GM23338 (cell line): ENCODE measurements at regions not wholly inside any gene's neighbourhood (a gene's known extent, or its start where the extent isn't known, plus 50 kb on each side); places are given as distances from the start of the nearest gene placed in this dataset.

Source experiments
- ATAC-seq: fragments of 200-7000 bp; cut with Tn5 transposase; 3 replicates; pipeline ENCODE4 v1.9.1; 2020
- DNase-seq: peaks from one replicate; pipeline ENCODE4 v3.0.0-alpha.2; 2015; ENCODE audit warnings: low spot score
- H2AFZ ChIP-seq: fragments of 200-600 bp; sonication (generic); 2 replicates; pipeline ENCODE4 v1.8.0; 2016; ENCODE audit warnings: antibody characterized with exemption, mild to moderate bottlenecking, moderate library complexity
- H3F3A ChIP-seq: fragments of 200-600 bp; sonication (generic); replicated peaks from 2 replicates; pipeline ENCODE4 v1.8.0; 2017; ENCODE audit warnings: antibody characterized with exemption, mixed run types, low read depth
- H3K27ac ChIP-seq: fragments of 200-600 bp; sonication (generic); 2 replicates; pipeline ENCODE4 v1.6.1; 2016; ENCODE audit warnings: low read depth
- H3K27me3 ChIP-seq: fragments of 200-600 bp; sonication (generic); 2 replicates; pipeline ENCODE4 v1.8.0; 2016; ENCODE audit warnings: mild to moderate bottlenecking, mixed run types, moderate library complexity; ENCODE audit not compliant: insufficient read depth
- H3K36me3 ChIP-seq: fragments of 200-600 bp; sonication (generic); 2 replicates; pipeline ENCODE4 v1.8.0; 2016; ENCODE audit warnings: mild to moderate bottlenecking; ENCODE audit not compliant: insufficient read depth
- H3K4me1 ChIP-seq: fragments of 200-600 bp; sonication (generic); 2 replicates; pipeline ENCODE4 v1.8.0; 2016; ENCODE audit warnings: mild to moderate bottlenecking, moderate library complexity; ENCODE audit not compliant: insufficient read depth
- H3K4me2 ChIP-seq: fragments of 200-600 bp; sonication (generic); 2 replicates; pipeline ENCODE4 v1.7.1; 2017; ENCODE audit warnings: mixed run types
- H3K4me3 ChIP-seq: fragments of 200-600 bp; sonication (generic); 2 replicates; pipeline ENCODE4 v1.6.1; 2016; ENCODE audit warnings: mixed run types
- H3K79me2 ChIP-seq: fragments of 200-600 bp; sonication (generic); replicated peaks from 2 replicates; pipeline ENCODE4 v1.8.0; 2017; ENCODE audit warnings: mild to moderate bottlenecking; ENCODE audit not compliant: insufficient read depth
- H3K9me2 ChIP-seq: fragments of 200-600 bp; sonication (generic); 2 replicates; pipeline ENCODE4 v1.8.0; 2017; ENCODE audit not compliant: insufficient read depth
- H4K20me1 ChIP-seq: fragments of 200-600 bp; sonication (generic); replicated peaks from 2 replicates; pipeline ENCODE4 v1.8.0; 2017; ENCODE audit warnings: mild to moderate bottlenecking; ENCODE audit not compliant: insufficient read depth
- H3K27ac Mint-ChIP-seq: 2 replicates; pipeline ENCODE4 v1.8.0; 2020; ENCODE audit warnings: inconsistent platforms, mild to moderate bottlenecking, moderate library complexity, mixed read lengths
- H3K27me3 Mint-ChIP-seq: 3 replicates; pipeline ENCODE4 v1.8.0; 2022; ENCODE audit warnings: low read depth, mild to moderate bottlenecking, moderate library complexity, mixed read lengths, inconsistent platforms; ENCODE audit not compliant: insufficient read depth, poor library complexity
- H3K36me3 Mint-ChIP-seq: 3 replicates; pipeline ENCODE4 v1.8.0; 2021; ENCODE audit warnings: low read depth, mild to moderate bottlenecking, inconsistent platforms, moderate library complexity, mixed read lengths
- H3K4me1 Mint-ChIP-seq: 3 replicates; pipeline ENCODE4 v1.8.0; 2020; ENCODE audit warnings: mild to moderate bottlenecking, inconsistent platforms, mixed read lengths
- H3K4me3 Mint-ChIP-seq: 3 replicates; pipeline ENCODE4 v1.8.0; 2021; ENCODE audit warnings: moderate library complexity, mild to moderate bottlenecking, inconsistent platforms, mixed read lengths
- H3K9me3 Mint-ChIP-seq: 3 replicates; pipeline ENCODE4 v1.8.0; 2020; ENCODE audit warnings: moderate library complexity, mild to moderate bottlenecking, inconsistent platforms, mixed read lengths
- CREB1 ChIP-seq: fragments of 250-450 bp; sonication (Bioruptor Pico); IDR thresholded peaks from 2 replicates; pipeline ENCODE4 v1.5.0; 2020; ENCODE audit warnings: low read depth, mild to moderate bottlenecking, moderate library complexity
- EZH2phosphoT487 ChIP-seq: fragments of 200-600 bp; sonication (generic); IDR thresholded peaks from one replicate; pipeline ENCODE4 v1.8.1; 2018; ENCODE audit warnings: antibody characterized with exemption; ENCODE audit not compliant: unreplicated experiment
- NANOG ChIP-seq: IDR thresholded peaks from 2 replicates; pipeline ENCODE4 v1.6.1; 2016; ENCODE audit warnings: antibody characterized with exemption, borderline replicate concordance
- POLR2AphosphoS5 ChIP-seq: IDR thresholded peaks from 2 replicates; pipeline ENCODE4 v1.6.1; 2016; ENCODE audit warnings: antibody characterized with exemption, low read depth
- STAT1 ChIP-seq: IDR thresholded peaks from one replicate; pipeline ENCODE4 v1.6.1; 2016; ENCODE audit warnings: antibody characterized with exemption; ENCODE audit not compliant: unreplicated experiment
- ZNF114 ChIP-seq: fragments of 250-450 bp; sonication (Bioruptor Pico); IDR thresholded peaks from 2 replicates; pipeline ENCODE4 v1.5.0; 2020; ENCODE audit warnings: mild to moderate bottlenecking, moderate library complexity
- ZNF331 ChIP-seq: fragments of 250-450 bp; sonication (Bioruptor Pico); IDR thresholded peaks from 2 replicates; pipeline ENCODE4 v1.5.0; 2020; ENCODE audit warnings: low read depth, mild to moderate bottlenecking, moderate library complexity
- TF ChIP-seq, protein P1 (sequence below): IDR thresholded peaks from one replicate; pipeline ENCODE4 v1.6.1; 2018; ENCODE audit warnings: antibody characterized with exemption; ENCODE audit not compliant: unreplicated experiment
- TF ChIP-seq, protein P2 (sequence below), 2 experiments: fragments of 200-600 bp in 1 of 2; sonication (generic) in 1 of 2; conservative IDR thresholded peaks; 2 replicates each; pipeline versions ENCODE4 v1.5.1 to v1.6.1; 2016 to 2017; ENCODE audit warnings: antibody characterized with exemption in 2 of 2, low read depth in 2 of 2, mild to moderate bottlenecking in 2 of 2, moderate library complexity in 1 of 2

DNA sequence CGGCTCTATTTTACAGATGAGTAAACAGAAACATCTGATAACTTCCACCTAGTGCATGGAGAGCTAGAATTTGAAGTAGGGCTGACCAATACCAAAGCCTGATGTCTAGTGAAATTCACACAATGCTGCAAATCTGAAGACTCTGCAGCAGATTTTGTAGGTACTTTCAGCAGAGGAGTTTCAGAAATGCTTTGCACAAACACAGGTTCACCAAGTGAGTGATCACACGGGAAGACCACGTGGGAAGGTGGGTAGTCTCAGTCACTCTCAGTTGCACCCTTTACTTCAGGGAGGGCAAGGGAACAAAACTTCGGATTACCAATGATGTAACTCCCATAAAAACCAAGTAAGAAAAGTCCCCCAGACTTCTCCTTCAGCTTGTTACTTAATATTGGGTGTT is 63.3 kb upstream of the DAAM1 start:
- Histone ChIP-seq H4K20me1 (no peaks in the 10 kb centered on the region), H3K27me3 (no peaks in the 10 kb centered on the region), H3K4me1 (no peaks in the 10 kb centered on the region), H3F3A (no peaks in the 10 kb centered on the region), H3K27ac (no peak overlapping the region), H3K4me2 (no peak overlapping the region), H3K9me2 (no peaks in the 10 kb centered on the region), H2AFZ (no peak overlapping the region), H3K79me2 (no peaks in the 10 kb centered on the region), H3K4me3 (no peak overlapping the region), H3K36me3 (no peaks in the 10 kb centered on the region)
- Mint-ChIP-seq H3K4me1 (no peaks in the 10 kb centered on the region), H3K9me3 (no peaks in the 10 kb centered on the region), H3K4me3 (no peak overlapping the region), H3K27me3 (no peaks in the 10 kb centered on the region), H3K36me3 (no peaks in the 10 kb centered on the region), H3K27ac (no peak overlapping the region)
- ATAC-seq (no peak), DNase-seq (no peak)
- TF ChIP-seq, protein P1, sequence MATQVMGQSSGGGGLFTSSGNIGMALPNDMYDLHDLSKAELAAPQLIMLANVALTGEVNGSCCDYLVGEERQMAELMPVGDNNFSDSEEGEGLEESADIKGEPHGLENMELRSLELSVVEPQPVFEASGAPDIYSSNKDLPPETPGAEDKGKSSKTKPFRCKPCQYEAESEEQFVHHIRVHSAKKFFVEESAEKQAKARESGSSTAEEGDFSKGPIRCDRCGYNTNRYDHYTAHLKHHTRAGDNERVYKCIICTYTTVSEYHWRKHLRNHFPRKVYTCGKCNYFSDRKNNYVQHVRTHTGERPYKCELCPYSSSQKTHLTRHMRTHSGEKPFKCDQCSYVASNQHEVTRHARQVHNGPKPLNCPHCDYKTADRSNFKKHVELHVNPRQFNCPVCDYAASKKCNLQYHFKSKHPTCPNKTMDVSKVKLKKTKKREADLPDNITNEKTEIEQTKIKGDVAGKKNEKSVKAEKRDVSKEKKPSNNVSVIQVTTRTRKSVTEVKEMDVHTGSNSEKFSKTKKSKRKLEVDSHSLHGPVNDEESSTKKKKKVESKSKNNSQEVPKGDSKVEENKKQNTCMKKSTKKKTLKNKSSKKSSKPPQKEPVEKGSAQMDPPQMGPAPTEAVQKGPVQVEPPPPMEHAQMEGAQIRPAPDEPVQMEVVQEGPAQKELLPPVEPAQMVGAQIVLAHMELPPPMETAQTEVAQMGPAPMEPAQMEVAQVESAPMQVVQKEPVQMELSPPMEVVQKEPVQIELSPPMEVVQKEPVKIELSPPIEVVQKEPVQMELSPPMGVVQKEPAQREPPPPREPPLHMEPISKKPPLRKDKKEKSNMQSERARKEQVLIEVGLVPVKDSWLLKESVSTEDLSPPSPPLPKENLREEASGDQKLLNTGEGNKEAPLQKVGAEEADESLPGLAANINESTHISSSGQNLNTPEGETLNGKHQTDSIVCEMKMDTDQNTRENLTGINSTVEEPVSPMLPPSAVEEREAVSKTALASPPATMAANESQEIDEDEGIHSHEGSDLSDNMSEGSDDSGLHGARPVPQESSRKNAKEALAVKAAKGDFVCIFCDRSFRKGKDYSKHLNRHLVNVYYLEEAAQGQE = no peak
- TF ChIP-seq POLR2AphosphoS5 (no peak), EZH2phosphoT487 (no peak), NANOG (no peak), ZNF331 (no peak), STAT1 (no peak), ZNF114 (CRISPR knock-in tag) (no peak)

DNA sequence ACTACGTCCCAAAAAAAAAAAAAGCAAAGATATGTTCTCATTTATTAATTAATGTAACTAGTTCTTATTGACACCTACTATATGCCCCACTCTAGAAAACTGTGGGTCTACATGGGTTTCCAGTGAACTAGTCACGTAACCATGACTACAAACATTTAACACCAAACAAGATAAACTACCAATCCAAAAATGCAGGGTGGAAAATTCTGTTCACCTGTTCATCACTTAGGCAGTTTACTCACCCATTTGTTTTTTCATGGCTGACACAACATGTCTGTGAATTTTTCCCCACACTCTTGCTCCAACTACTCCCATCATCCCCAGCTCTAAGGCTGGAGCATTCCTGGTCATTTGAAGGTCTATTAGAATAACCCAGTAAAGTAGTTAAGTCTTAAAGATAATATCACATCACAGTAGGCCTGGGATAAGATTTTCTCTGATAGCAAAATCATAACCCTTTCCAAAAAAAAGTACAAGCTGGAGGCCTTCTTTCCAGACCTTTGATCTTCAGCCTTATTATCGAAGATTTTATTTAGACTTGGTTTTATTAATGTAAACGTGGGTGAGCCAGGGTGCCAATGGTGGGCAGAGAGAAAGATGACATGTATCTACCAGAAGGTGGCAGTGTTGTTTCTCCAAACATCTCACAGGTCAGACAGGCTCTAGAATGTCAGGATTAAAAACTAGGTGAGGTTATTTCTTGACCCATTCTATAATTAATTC is 61.6 kb upstream of the DAAM1 start:
- peak; percentile 76 for DNase-seq
- Mint-ChIP-seq H3K9me3 (no peaks in the 10 kb centered on the region), H3K4me1 (no peaks in the 10 kb centered on the region), H3K27ac (no peak overlapping the region), H3K36me3 (no peaks in the 10 kb centered on the region), H3K27me3 (no peaks in the 10 kb centered on the region), H3K4me3 (no peak overlapping the region)
- no peaks in the 10 kb centered on the region for H3K4me1 ChIP-seq
- no peaks in the 10 kb centered on the region for H3K9me2 ChIP-seq
- no peaks in the 10 kb centered on the region for H4K20me1 ChIP-seq
- no peaks in the 10 kb centered on the region for H3K79me2 ChIP-seq
- no peaks in the 10 kb centered on the region for H3K36me3 ChIP-seq
- no peak overlapping the region for H3K4me2 ChIP-seq
- ATAC-seq = peak; percentile 94
- H3K4me3 ChIP-seq = no peak overlapping the region
- no peak overlapping the region for H2AFZ ChIP-seq
- H3K27ac ChIP-seq = no peak overlapping the region
- no peaks in the 10 kb centered on the region for H3F3A ChIP-seq
- TF ChIP-seq, protein P2, sequence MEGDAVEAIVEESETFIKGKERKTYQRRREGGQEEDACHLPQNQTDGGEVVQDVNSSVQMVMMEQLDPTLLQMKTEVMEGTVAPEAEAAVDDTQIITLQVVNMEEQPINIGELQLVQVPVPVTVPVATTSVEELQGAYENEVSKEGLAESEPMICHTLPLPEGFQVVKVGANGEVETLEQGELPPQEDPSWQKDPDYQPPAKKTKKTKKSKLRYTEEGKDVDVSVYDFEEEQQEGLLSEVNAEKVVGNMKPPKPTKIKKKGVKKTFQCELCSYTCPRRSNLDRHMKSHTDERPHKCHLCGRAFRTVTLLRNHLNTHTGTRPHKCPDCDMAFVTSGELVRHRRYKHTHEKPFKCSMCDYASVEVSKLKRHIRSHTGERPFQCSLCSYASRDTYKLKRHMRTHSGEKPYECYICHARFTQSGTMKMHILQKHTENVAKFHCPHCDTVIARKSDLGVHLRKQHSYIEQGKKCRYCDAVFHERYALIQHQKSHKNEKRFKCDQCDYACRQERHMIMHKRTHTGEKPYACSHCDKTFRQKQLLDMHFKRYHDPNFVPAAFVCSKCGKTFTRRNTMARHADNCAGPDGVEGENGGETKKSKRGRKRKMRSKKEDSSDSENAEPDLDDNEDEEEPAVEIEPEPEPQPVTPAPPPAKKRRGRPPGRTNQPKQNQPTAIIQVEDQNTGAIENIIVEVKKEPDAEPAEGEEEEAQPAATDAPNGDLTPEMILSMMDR (conservative IDR thresholded peaks at IDR 0.05; ENCODE audit: low read depth in 2 of 2) = peak; percentile 87 to 95
- no peak for TF ChIP-seq CREB1 (CRISPR knock-in tag)
- H3K27me3 ChIP-seq = no peaks in the 10 kb centered on the region
